ENCODE measurements at regions not wholly inside any gene's neighbourhood (a gene's known extent, or its start where the extent isn't known, plus 50 kb on each side); places are given as distances from the start of the nearest gene placed in this dataset.

DNA sequence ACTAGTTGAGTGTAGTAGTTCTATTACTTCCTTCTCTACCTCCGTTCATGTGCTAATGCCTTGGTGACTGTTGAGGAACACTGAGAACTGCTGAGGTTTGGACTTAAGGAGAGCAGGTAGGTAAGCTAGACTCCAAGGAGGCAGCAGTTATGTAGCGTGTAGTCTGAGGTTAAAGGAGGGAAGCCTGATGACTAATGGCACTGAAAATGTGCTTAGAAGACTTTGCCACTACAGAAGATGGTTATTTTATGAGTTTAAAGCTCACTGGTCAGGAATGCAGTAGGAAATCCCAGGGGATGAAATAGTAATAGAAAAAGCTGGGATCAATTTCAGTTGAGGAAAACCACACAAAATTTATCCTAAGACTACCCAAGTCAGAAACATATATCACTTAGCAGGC lies 1077.3 kb downstream of the RAPGEF2 start:
- Histone ChIP-seq H3K9me3 (ENCODE audit: control insufficient read depth in 2 of 2, low read length in 2 of 2) (no peaks in the 10 kb centered on the region), H3K4me3 (ENCODE audit: low read length in 2 of 2) (no peak overlapping the region), H3K27me3 (ENCODE audit: control insufficient read depth in 1 of 2, insufficient read depth in 2 of 2, low read length in 2 of 2) (no peaks in the 10 kb centered on the region), H3K4me1 (ENCODE audit: control insufficient read depth, insufficient read depth, low read length) (no peaks in the 10 kb centered on the region), H3K36me3 (ENCODE audit: control insufficient read depth in 2 of 2, insufficient read depth in 2 of 2, low read length in 2 of 2) (no peaks in the 10 kb centered on the region), H3K27ac (ENCODE audit: low read length) (no peak overlapping the region), H3K9ac (ENCODE audit: low read length in 2 of 2) (no peak overlapping the region)

DNA sequence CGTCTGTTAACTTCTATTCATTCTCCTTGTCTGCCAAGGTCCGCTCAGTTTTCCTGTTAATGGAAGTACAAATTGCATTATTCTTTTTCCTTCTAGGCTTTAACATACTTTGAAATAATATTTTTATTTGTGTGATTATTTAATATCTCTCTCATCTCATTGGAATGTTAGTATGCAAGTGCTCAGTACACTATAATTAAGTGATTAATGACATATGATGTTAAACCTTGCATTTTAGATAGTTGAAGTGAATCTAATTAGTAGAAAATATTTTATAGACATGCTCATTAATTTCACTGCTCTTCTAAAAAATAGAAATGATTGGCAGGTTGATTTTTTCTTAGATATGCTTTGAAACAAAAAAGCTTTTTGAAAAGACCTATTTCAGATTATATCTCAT lies 1079.8 kb downstream of the RAPGEF2 start:
- Histone ChIP-seq H3K36me3 (ENCODE audit: control insufficient read depth in 2 of 2, insufficient read depth in 2 of 2, low read length in 2 of 2) (no peaks in the 10 kb centered on the region), H3K4me3 (ENCODE audit: low read length in 2 of 2) (no peak overlapping the region), H3K4me1 (ENCODE audit: control insufficient read depth, insufficient read depth, low read length) (no peaks in the 10 kb centered on the region), H3K27me3 (ENCODE audit: control insufficient read depth in 1 of 2, insufficient read depth in 2 of 2, low read length in 2 of 2) (no peaks in the 10 kb centered on the region), H3K9me3 (ENCODE audit: control insufficient read depth in 2 of 2, low read length in 2 of 2) (no peaks in the 10 kb centered on the region), H3K27ac (ENCODE audit: low read length) (no peak overlapping the region), H3K9ac (ENCODE audit: low read length in 2 of 2) (no peak overlapping the region)

DNA sequence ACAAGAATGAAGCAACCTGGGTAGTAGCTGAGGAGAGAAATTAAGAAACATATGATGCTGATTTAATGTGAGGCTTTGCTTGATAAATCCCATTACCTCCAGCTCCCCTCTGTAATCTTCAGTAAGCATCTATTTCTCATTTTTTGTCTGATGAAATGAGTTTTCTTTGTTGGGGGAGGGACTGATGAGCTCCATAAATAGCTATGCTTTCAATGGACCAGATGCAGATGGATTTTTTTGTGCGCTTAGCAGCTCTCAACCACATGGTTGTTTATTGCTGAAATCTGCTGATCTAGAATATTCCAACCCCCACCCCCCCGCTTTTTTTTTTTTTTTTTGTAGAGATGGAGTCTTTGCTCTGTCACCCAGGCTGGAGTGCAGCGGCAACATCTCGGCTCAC lies 1082.0 kb downstream of the RAPGEF2 start:
- no peak overlapping the region for H3K9ac ChIP-seq (ENCODE audit: low read length in 2 of 2)

DNA sequence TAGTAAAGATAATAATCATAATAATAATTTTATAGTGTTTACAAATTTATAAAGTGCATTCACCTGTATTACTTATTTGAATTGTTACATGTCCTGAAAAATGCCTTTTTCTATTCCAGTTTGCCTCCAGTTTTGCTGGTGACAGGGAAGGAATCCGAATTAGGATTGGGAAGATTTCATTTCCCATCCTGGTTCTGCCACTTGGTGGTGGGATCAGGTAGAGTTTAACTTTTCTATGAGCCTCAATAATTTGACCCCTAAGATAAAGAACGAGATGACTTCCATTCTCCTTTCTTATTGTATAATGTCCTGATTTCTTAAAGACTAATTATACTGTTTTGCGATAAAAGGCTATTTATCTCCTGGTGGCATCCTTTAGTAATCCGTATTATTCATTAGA lies 1090.9 kb downstream of the RAPGEF2 start:
- H3K27me3 ChIP-seq (ENCODE audit: control insufficient read depth in 1 of 2, insufficient read depth in 2 of 2, low read length in 2 of 2): no peaks in the 10 kb centered on the region
- no peaks in the 10 kb centered on the region for H3K9me3 ChIP-seq (ENCODE audit: control insufficient read depth in 2 of 2, low read length in 2 of 2)
- H3K27ac ChIP-seq (ENCODE audit: low read length): no peak overlapping the region
- H3K4me3 ChIP-seq (ENCODE audit: low read length in 2 of 2): no peak overlapping the region
- no peak overlapping the region for H3K9ac ChIP-seq (ENCODE audit: low read length in 2 of 2)
- H3K36me3 ChIP-seq (ENCODE audit: control insufficient read depth in 2 of 2, insufficient read depth in 2 of 2, low read length in 2 of 2): no peaks in the 10 kb centered on the region
- H3K4me1 ChIP-seq (ENCODE audit: control insufficient read depth, insufficient read depth, low read length): no peaks in the 10 kb centered on the region

More for the DNA sequence above, 1082.0 kb downstream of the RAPGEF2 start:
- no peaks in the 10 kb centered on the region for H3K27me3 ChIP-seq (ENCODE audit: control insufficient read depth in 1 of 2, insufficient read depth in 2 of 2, low read length in 2 of 2)
- no peaks in the 10 kb centered on the region for H3K9me3 ChIP-seq (ENCODE audit: control insufficient read depth in 2 of 2, low read length in 2 of 2)
- H3K27ac ChIP-seq (ENCODE audit: low read length): no peak overlapping the region
- no peaks in the 10 kb centered on the region for H3K36me3 ChIP-seq (ENCODE audit: control insufficient read depth in 2 of 2, insufficient read depth in 2 of 2, low read length in 2 of 2)
- no peak overlapping the region for H3K4me3 ChIP-seq (ENCODE audit: low read length in 2 of 2)
- H3K4me1 ChIP-seq (ENCODE audit: control insufficient read depth, insufficient read depth, low read length): no peaks in the 10 kb centered on the region

DNA sequence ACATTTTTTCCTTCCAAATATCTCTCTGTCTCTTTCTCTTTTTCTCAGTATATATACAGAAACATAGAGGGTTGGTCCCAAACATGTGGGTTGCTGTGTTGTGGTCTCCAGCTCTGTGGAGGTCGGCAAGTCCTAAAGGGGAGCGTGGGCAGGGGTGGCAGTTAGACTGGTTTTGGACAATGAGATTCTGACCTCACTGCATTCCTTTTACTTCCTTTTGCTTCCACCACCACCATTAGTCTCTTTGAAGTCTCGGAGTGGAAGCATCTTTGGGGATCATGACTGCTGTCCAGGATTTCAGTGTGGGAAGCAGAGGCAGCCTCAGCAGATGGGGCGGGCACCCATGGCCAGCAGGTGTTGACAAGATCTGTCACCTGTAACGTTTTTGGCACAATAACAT lies 1091.8 kb downstream of the RAPGEF2 start:
- H3K4me3 ChIP-seq (ENCODE audit: low read length in 2 of 2): no peak overlapping the region
- no peaks in the 10 kb centered on the region for H3K4me1 ChIP-seq (ENCODE audit: control insufficient read depth, insufficient read depth, low read length)
- H3K9ac ChIP-seq (ENCODE audit: low read length in 2 of 2): no peak overlapping the region
- no peak overlapping the region for H3K27ac ChIP-seq (ENCODE audit: low read length)
- no peaks in the 10 kb centered on the region for H3K27me3 ChIP-seq (ENCODE audit: control insufficient read depth in 1 of 2, insufficient read depth in 2 of 2, low read length in 2 of 2)
- H3K9me3 ChIP-seq (ENCODE audit: control insufficient read depth in 2 of 2, low read length in 2 of 2): no peaks in the 10 kb centered on the region
- H3K36me3 ChIP-seq (ENCODE audit: control insufficient read depth in 2 of 2, insufficient read depth in 2 of 2, low read length in 2 of 2): no peaks in the 10 kb centered on the region

DNA sequence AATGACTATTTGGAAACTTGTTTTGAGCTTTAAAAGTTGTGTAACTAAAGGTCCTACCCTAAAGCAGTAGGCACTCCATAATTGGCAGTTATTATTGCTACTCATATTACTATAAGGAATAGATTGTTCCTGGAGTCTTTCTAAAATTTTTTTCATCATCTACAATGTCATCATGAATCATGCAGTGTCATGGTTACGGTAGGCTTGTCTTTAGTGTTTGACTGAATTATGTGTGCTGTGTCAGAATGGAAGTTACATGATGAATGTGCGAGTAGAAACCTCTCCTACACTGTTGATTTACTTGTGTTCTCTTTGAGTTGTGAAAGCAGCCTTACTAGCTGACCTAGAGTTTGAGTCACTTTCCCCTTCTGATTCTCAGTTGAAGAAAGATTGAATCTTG lies 1099.9 kb downstream of the RAPGEF2 start:
- Histone ChIP-seq H3K36me3 (ENCODE audit: control insufficient read depth in 2 of 2, insufficient read depth in 2 of 2, low read length in 2 of 2) (no peaks in the 10 kb centered on the region), H3K27ac (ENCODE audit: low read length) (no peak overlapping the region), H3K27me3 (ENCODE audit: control insufficient read depth in 1 of 2, insufficient read depth in 2 of 2, low read length in 2 of 2) (no peaks in the 10 kb centered on the region), H3K4me3 (ENCODE audit: low read length in 2 of 2) (no peak overlapping the region), H3K9ac (ENCODE audit: low read length in 2 of 2) (no peak overlapping the region), H3K9me3 (ENCODE audit: control insufficient read depth in 2 of 2, low read length in 2 of 2) (no peaks in the 10 kb centered on the region), H3K4me1 (ENCODE audit: control insufficient read depth, insufficient read depth, low read length) (no peaks in the 10 kb centered on the region)

DNA sequence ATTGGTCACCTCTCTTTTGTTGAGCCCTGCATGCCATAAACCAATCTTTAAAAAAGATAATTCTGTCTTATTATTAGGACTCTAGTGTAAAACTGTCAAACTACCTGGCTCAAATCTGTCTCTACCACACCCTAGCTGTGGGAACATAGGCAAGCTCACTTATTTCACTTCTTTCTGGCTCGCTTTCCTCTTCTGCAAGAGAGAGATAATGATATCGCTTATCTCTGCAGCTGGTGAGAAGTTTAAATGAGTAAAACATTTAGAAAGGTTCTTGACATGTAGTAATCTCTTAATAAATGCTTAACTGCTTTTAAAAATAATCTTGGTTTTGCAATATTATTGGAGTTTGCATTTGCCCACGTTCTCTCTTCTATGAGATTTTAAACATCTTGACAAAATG lies 1109.2 kb downstream of the RAPGEF2 start:
- Histone ChIP-seq H3K4me3 (ENCODE audit: low read length in 2 of 2) (no peak overlapping the region), H3K27ac (ENCODE audit: low read length) (no peak overlapping the region), H3K9me3 (ENCODE audit: control insufficient read depth in 2 of 2, low read length in 2 of 2) (no peaks in the 10 kb centered on the region), H3K4me1 (ENCODE audit: control insufficient read depth, insufficient read depth, low read length) (no peaks in the 10 kb centered on the region), H3K9ac (ENCODE audit: low read length in 2 of 2) (no peak overlapping the region), H3K36me3 (ENCODE audit: control insufficient read depth in 2 of 2, insufficient read depth in 2 of 2, low read length in 2 of 2) (no peaks in the 10 kb centered on the region), H3K27me3 (ENCODE audit: control insufficient read depth in 1 of 2, insufficient read depth in 2 of 2, low read length in 2 of 2) (no peaks in the 10 kb centered on the region)

DNA sequence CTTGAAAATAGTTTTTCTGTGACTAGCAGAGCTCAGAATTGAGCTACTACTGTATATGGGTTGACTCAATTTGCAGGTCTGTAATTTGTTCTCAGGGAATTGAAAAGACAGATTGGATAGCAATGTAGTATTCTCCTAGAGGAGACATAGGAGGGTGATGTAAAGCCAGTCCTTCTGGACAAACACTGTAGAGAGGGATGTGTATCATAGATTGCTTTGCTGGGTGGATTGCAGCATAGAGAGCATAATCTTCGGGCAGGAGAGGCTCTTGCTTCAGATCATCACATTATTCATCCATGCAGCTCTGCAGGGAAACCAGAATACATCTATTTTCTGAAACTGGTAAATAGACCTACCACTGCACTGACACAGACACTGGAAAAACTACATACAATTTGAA lies 1110.5 kb downstream of the RAPGEF2 start:
- Histone ChIP-seq H3K27me3 (ENCODE audit: control insufficient read depth in 1 of 2, insufficient read depth in 2 of 2, low read length in 2 of 2) (no peaks in the 10 kb centered on the region), H3K27ac (ENCODE audit: low read length) (no peak overlapping the region), H3K4me3 (ENCODE audit: low read length in 2 of 2) (no peak overlapping the region), H3K36me3 (ENCODE audit: control insufficient read depth in 2 of 2, insufficient read depth in 2 of 2, low read length in 2 of 2) (no peaks in the 10 kb centered on the region), H3K9me3 (ENCODE audit: control insufficient read depth in 2 of 2, low read length in 2 of 2) (no peaks in the 10 kb centered on the region), H3K4me1 (ENCODE audit: control insufficient read depth, insufficient read depth, low read length) (no peaks in the 10 kb centered on the region), H3K9ac (ENCODE audit: low read length in 2 of 2) (no peak overlapping the region)

DNA sequence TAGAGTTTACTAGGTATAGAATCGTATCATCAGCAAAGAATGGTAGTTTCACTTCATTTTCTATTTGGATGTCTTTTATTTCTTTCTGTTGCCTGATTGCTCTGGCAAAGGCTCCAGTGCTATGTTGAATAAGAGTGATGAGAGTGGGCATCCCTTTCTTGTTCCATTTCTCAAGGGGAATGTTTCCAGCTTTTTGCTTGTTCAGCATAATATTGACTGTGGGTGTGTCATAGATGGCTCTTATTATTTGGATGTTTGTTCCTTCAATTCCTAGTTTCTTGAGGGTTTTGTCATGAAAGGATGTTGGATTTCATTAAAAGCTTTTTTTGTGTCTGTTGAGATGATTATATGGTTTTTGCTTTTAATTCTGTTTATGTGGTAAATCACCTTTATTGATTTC lies 1114.5 kb downstream of the RAPGEF2 start:
- H3K27ac ChIP-seq (ENCODE audit: low read length): no peak overlapping the region
- H3K27me3 ChIP-seq (ENCODE audit: control insufficient read depth in 1 of 2, insufficient read depth in 2 of 2, low read length in 2 of 2): no peaks in the 10 kb centered on the region
- H3K9ac ChIP-seq (ENCODE audit: low read length in 2 of 2): no peak overlapping the region
- no peaks in the 10 kb centered on the region for H3K4me1 ChIP-seq (ENCODE audit: control insufficient read depth, insufficient read depth, low read length)
- no peaks in the 10 kb centered on the region for H3K36me3 ChIP-seq (ENCODE audit: control insufficient read depth in 2 of 2, insufficient read depth in 2 of 2, low read length in 2 of 2)
- H3K9me3 ChIP-seq (ENCODE audit: control insufficient read depth in 2 of 2, low read length in 2 of 2): peaks cover 0 to 9% of the 10 kb centered on the region in 2 donors
- H3K4me3 ChIP-seq (ENCODE audit: low read length in 2 of 2): no peak overlapping the region

DNA sequence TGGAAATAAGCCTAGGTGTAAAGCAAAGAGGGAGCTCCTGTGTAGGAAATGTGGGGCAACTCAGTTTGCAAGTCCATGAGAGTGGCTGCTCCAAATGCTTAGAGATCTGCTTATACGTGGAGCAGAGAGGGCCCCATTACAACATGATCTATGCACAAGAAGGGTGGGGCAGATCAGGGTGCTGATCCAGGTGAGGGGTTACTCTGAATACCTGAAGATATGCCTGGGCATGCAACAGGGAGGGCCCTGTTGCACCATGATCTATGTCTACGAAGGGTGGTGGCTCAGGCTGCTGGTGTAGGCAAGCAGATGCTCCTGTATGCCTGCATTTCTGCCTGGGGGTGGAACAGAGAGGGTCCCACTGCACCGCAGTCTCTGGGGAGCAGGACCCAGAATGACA lies 1121.2 kb downstream of the RAPGEF2 start:
- no peaks in the 10 kb centered on the region for H3K4me1 ChIP-seq (ENCODE audit: control insufficient read depth, insufficient read depth, low read length)
- no peak overlapping the region for H3K4me3 ChIP-seq (ENCODE audit: low read length in 2 of 2)
- peaks cover 0 to 6% of the 10 kb centered on the region in 2 donors for H3K9me3 ChIP-seq (ENCODE audit: control insufficient read depth in 2 of 2, low read length in 2 of 2)
- no peak overlapping the region for H3K27ac ChIP-seq (ENCODE audit: low read length)
- no peak overlapping the region for H3K9ac ChIP-seq (ENCODE audit: low read length in 2 of 2)
- H3K36me3 ChIP-seq (ENCODE audit: control insufficient read depth in 2 of 2, insufficient read depth in 2 of 2, low read length in 2 of 2): no peaks in the 10 kb centered on the region
- no peaks in the 10 kb centered on the region for H3K27me3 ChIP-seq (ENCODE audit: control insufficient read depth in 1 of 2, insufficient read depth in 2 of 2, low read length in 2 of 2)

DNA sequence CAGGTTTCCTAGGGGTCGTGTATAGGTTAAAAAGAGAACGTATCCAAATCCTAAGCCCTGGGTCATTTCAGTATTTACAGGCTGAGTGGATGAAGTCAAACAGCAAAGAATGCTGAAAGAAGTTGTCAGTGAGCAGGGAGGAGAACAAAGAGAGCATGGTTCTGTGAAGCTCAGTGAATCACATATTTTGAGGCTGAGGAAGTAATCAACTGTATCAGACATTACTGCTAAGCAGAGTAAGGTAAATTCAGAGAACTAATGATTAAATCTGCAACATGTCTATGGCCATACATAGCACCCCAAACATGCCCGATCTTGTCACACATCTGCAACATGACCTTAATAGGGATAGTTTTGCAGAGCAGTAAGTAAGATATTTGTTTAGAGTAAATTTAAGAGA lies 1130.3 kb downstream of the RAPGEF2 start:
- Histone ChIP-seq H3K36me3 (ENCODE audit: control insufficient read depth in 2 of 2, insufficient read depth in 2 of 2, low read length in 2 of 2) (no peaks in the 10 kb centered on the region), H3K27me3 (ENCODE audit: control insufficient read depth in 1 of 2, insufficient read depth in 2 of 2, low read length in 2 of 2) (no peaks in the 10 kb centered on the region), H3K9ac (ENCODE audit: low read length in 2 of 2) (no peak overlapping the region), H3K9me3 (ENCODE audit: control insufficient read depth in 2 of 2, low read length in 2 of 2) (no peaks in the 10 kb centered on the region), H3K4me1 (ENCODE audit: control insufficient read depth, insufficient read depth, low read length) (no peaks in the 10 kb centered on the region), H3K27ac (ENCODE audit: low read length) (no peak overlapping the region), H3K4me3 (ENCODE audit: low read length in 2 of 2) (no peak overlapping the region)

DNA sequence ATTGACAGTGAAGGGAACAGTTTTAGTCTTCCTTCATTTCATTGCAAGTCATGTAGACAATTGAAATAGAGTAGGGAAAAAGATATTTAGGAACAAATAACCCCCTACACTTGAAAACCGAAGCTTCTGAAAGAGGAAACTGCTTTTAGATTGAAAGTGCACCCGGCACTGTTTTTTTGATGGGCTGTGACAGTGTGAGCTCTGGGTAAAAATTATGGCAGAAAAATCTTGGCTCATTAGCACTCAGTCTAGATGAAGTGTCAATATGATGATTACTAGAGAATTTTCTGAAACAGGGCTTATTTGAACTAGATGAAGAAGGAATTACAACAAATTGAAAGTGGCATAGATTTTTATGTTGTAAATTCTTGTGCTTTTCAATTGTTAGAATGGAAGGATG lies 1132.4 kb downstream of the RAPGEF2 start:
- Histone ChIP-seq H3K9ac (ENCODE audit: low read length in 2 of 2) (no peak overlapping the region), H3K4me1 (ENCODE audit: control insufficient read depth, insufficient read depth, low read length) (no peaks in the 10 kb centered on the region), H3K36me3 (ENCODE audit: control insufficient read depth in 2 of 2, insufficient read depth in 2 of 2, low read length in 2 of 2) (no peaks in the 10 kb centered on the region), H3K4me3 (ENCODE audit: low read length in 2 of 2) (no peak overlapping the region), H3K27ac (ENCODE audit: low read length) (no peak overlapping the region), H3K9me3 (ENCODE audit: control insufficient read depth in 2 of 2, low read length in 2 of 2) (no peaks in the 10 kb centered on the region), H3K27me3 (ENCODE audit: control insufficient read depth in 1 of 2, insufficient read depth in 2 of 2, low read length in 2 of 2) (no peaks in the 10 kb centered on the region)
